ENCODE measurements at regions not wholly inside any gene's neighbourhood (a gene's known extent, or its start where the extent isn't known, plus 50 kb on each side); places are given as distances from the start of the nearest gene placed in this dataset.

- Histone ChIP-seq H3K9me3 (no peaks in the 10 kb centered on the region), H3K27me3 (no peaks in the 10 kb centered on the region), H3K4me3 (no peak overlapping the region), H3K4me1 (no peaks in the 10 kb centered on the region), H3K36me3 (no peaks in the 10 kb centered on the region), H3K27ac (no peak overlapping the region)
- ATAC-seq (no peak), DNase-seq (no peak)
- no peak for TF ChIP-seq CTCF (IDR thresholded peaks at IDR 0.05)
- intact Hi-C loops (cut with DNase I) = no loop called here
These were observed 85.4 kb upstream of the SUCLG2 start for GRCh38 chr3:67739851-67740250.

GRCh38 chr3:67737906-67738865 lies 83.8 kb upstream of the SUCLG2 start:
- Histone ChIP-seq H3K27ac (no peak overlapping the region), H3K4me3 (no peak overlapping the region), H3K36me3 (no peaks in the 10 kb centered on the region), H3K9me3 (no peaks in the 10 kb centered on the region), H3K4me1 (no peaks in the 10 kb centered on the region), H3K27me3 (no peaks in the 10 kb centered on the region)
- TF ChIP-seq CTCF (IDR thresholded peaks at IDR 0.05) = no peak
- intact Hi-C loops (cut with DNase I) = no loop called here
- no peak for DNase-seq
- ATAC-seq = no peak

- Histone ChIP-seq H3K4me1 (no peaks in the 10 kb centered on the region), H3K36me3 (no peaks in the 10 kb centered on the region), H3K4me3 (no peak overlapping the region), H3K9me3 (no peaks in the 10 kb centered on the region), H3K27me3 (no peaks in the 10 kb centered on the region), H3K27ac (no peak overlapping the region)
- DNase-seq = no peak
- intact Hi-C loops (cut with DNase I) = no loop called here
- no peak for TF ChIP-seq CTCF (IDR thresholded peaks at IDR 0.05)
- no peak for ATAC-seq
These were observed 82.7 kb upstream of the SUCLG2 start for GRCh38 chr3:67737140-67737539.

GRCh38 chr3:67733269-67733950 lies 79.0 kb upstream of the SUCLG2 start:
- intact Hi-C loops (cut with DNase I) = no loop called here
- H3K36me3 ChIP-seq = no peaks in the 10 kb centered on the region
- no peaks in the 10 kb centered on the region for H3K9me3 ChIP-seq
- ATAC-seq (no peak), DNase-seq (no peak)
- H3K27me3 ChIP-seq = no peaks in the 10 kb centered on the region
- H3K4me3 ChIP-seq = no peak overlapping the region
- no peak for TF ChIP-seq CTCF (IDR thresholded peaks at IDR 0.05)
- H3K27ac ChIP-seq = no peak overlapping the region
- H3K4me1 ChIP-seq = no peaks in the 10 kb centered on the region

- Histone ChIP-seq H3K4me1 (no peaks in the 10 kb centered on the region), H3K9me3 (no peaks in the 10 kb centered on the region), H3K4me3 (no peak overlapping the region), H3K27ac (no peak overlapping the region), H3K27me3 (no peaks in the 10 kb centered on the region), H3K36me3 (no peaks in the 10 kb centered on the region)
- intact Hi-C loops (cut with DNase I) = no loop called here
- TF ChIP-seq CTCF (IDR thresholded peaks at IDR 0.05) = no peak
- DNase-seq = no peak
- no peak for ATAC-seq
These were observed 70.0 kb upstream of the SUCLG2 start for GRCh38 chr3:67724434-67724833.
